ENCODE measurements at regions not wholly inside any gene's neighbourhood (a gene's known extent, or its start where the extent isn't known, plus 50 kb on each side); places are given as distances from the start of the nearest gene placed in this dataset.

GRCh38 chr7:340979-341694 lies 51.2 kb downstream of the FOXL3 start:
- intact Hi-C loops (cut with DNase I): no loop called here
- ATAC-seq (ENCODE audit: poor library complexity): no peak
- no peak for DNase-seq

- ATAC-seq (ENCODE audit: poor library complexity): peak; percentile 87
- DNase-seq: peak; percentile 71
- intact Hi-C loops (cut with DNase I): no loop called here
Observed at GRCh38 chr7:341841-342638, 52.1 kb downstream of the FOXL3 start.

GRCh38 chr7:342681-343216 lies 52.8 kb downstream of the FOXL3 start:
- no peak for DNase-seq
- peak; percentile 32 for ATAC-seq (ENCODE audit: poor library complexity)
- intact Hi-C loops (cut with DNase I): no loop called here

GRCh38 chr7:343227-343822 lies 53.4 kb downstream of the FOXL3 start:
- DNase-seq (no peak), ATAC-seq (ENCODE audit: poor library complexity) (no peak)
- intact Hi-C loops (cut with DNase I): no loop called here

GRCh38 chr7:343864-344607 lies 54.1 kb downstream of the FOXL3 start:
- no peak for ATAC-seq (ENCODE audit: poor library complexity)
- intact Hi-C loops (cut with DNase I): no loop called here
- DNase-seq: no peak

- intact Hi-C loops (cut with DNase I): no loop called here
- ATAC-seq (ENCODE audit: poor library complexity): no peak
- DNase-seq: no peak
Observed at GRCh38 chr7:344608-344994, 54.6 kb downstream of the FOXL3 start.

GRCh38 chr7:346116-346898 lies 56.3 kb downstream of the FOXL3 start:
- ATAC-seq (ENCODE audit: poor library complexity) (no peak), DNase-seq (no peak)

GRCh38 chr7:347001-347590 lies 57.1 kb downstream of the FOXL3 start:
- no peak for DNase-seq
- ATAC-seq (ENCODE audit: poor library complexity): no peak
- intact Hi-C loops (cut with DNase I): no loop called here

More at GRCh38 chr7:346116-346898, 56.3 kb downstream of the FOXL3 start:
- intact Hi-C loops (cut with DNase I): no loop called here

GRCh38 chr7:347644-348479 lies 57.9 kb downstream of the FOXL3 start:
- intact Hi-C loops (cut with DNase I): no loop called here
- no peak for DNase-seq

GRCh38 chr7:348480-348844 lies 58.5 kb downstream of the FOXL3 start:
- intact Hi-C loops (cut with DNase I): no loop called here

More at GRCh38 chr7:347644-348479, 57.9 kb downstream of the FOXL3 start:
- no peak for ATAC-seq (ENCODE audit: poor library complexity)

GRCh38 chr7:348962-349743 lies 59.2 kb downstream of the FOXL3 start:
- ATAC-seq (ENCODE audit: poor library complexity): no peak
- DNase-seq: no peak
- intact Hi-C loops (cut with DNase I): no loop called here

More at GRCh38 chr7:348480-348844, 58.5 kb downstream of the FOXL3 start:
- DNase-seq (no peak), ATAC-seq (ENCODE audit: poor library complexity) (no peak)

GRCh38 chr7:351256-351655 lies 61.3 kb downstream of the FOXL3 start:
- ATAC-seq (ENCODE audit: poor library complexity): no peak
- intact Hi-C loops (cut with DNase I): no loop called here
- DNase-seq: no peak

- ATAC-seq (ENCODE audit: poor library complexity) (no peak), DNase-seq (no peak)
- intact Hi-C loops (cut with DNase I): no loop called here
Observed at GRCh38 chr7:351681-352480, 61.9 kb downstream of the FOXL3 start.

- ATAC-seq (ENCODE audit: poor library complexity) (peak; percentile 48), DNase-seq (no peak)
- intact Hi-C loops (cut with DNase I): no loop called here
Observed at GRCh38 chr7:353746-354325, 63.9 kb downstream of the FOXL3 start.

All from Right ventricle myocardium superior (tissue), 1 donor.